Neural cell (in vitro differentiated cells): ENCODE measurements at regions not wholly inside any gene's neighbourhood (a gene's known extent, or its start where the extent isn't known, plus 50 kb on each side); places are given as distances from the start of the nearest gene placed in this dataset.

ENCODE experiments used
- H2AFZ ChIP-seq: fragments of 200-600, 300-800 bp; sonication (generic), shearing (Covaris generic); 2 replicates; pipeline ENCODE4 v1.6.0; 2014; ENCODE audit warnings: low read depth, mild to moderate bottlenecking, antibody characterized with exemption, low read length, moderate library complexity
- H3F3A ChIP-seq: fragments of 200-600 bp; shearing (Covaris generic); 2 replicates; pipeline ENCODE4 v1.6.1; 2016; ENCODE audit warnings: mild to moderate bottlenecking, moderate library complexity, mixed read lengths, antibody characterized with exemption, low read length; ENCODE audit not compliant: insufficient read depth, poor library complexity, severe bottlenecking
- H3K27ac ChIP-seq: fragments of 200-600, 300-800 bp; sonication (generic), shearing (Covaris generic); 2 replicates; pipeline ENCODE4 v1.5.1; 2014; ENCODE audit warnings: mild to moderate bottlenecking, low read length, moderate library complexity
- H3K27me3 ChIP-seq: fragments of 300-800, 200-600 bp; sonication (generic), shearing (Covaris generic); 2 replicates; pipeline ENCODE4 v1.6.0; 2014; ENCODE audit warnings: mild to moderate bottlenecking, low read depth, low read length, moderate library complexity; ENCODE audit not compliant: insufficient read depth
- H3K36me3 ChIP-seq: fragments of 300-800, 200-600 bp; sonication (generic), shearing (Covaris generic); 2 replicates; pipeline ENCODE4 v1.5.1; 2014; ENCODE audit warnings: mild to moderate bottlenecking, antibody characterized with exemption, low read length, moderate library complexity; ENCODE audit not compliant: insufficient read depth
- H3K4me2 ChIP-seq: fragments of 300-800, 200-600 bp; sonication (generic), shearing (Covaris generic); 2 replicates; pipeline ENCODE4 v1.6.0; 2014; ENCODE audit warnings: mild to moderate bottlenecking, low read length
- H3K4me3 ChIP-seq: fragments of 300-800, 200-600 bp; sonication (generic), shearing (Covaris generic); 2 replicates; pipeline ENCODE4 v1.5.1; 2014; ENCODE audit warnings: mild to moderate bottlenecking, low read length, moderate library complexity
- H3K79me2 ChIP-seq: fragments of 200-600 bp; shearing (Covaris generic); replicated peaks from 2 replicates; pipeline ENCODE4 v1.6.0; 2014; ENCODE audit warnings: mild to moderate bottlenecking, low read length, moderate library complexity; ENCODE audit not compliant: insufficient read depth
- H3K9ac ChIP-seq: fragments of 300-800, 200-600 bp; sonication (generic), shearing (Covaris generic); 2 replicates; pipeline ENCODE4 v1.6.1; 2016; ENCODE audit warnings: mild to moderate bottlenecking, low read length, mixed read lengths
- H3K9me2 ChIP-seq: fragments of 200-600 bp; shearing (Covaris generic); 2 replicates; pipeline ENCODE4 v1.6.1; 2016; ENCODE audit warnings: mild to moderate bottlenecking, low read length, mixed read lengths; ENCODE audit not compliant: insufficient read depth
- H3K9me3 ChIP-seq: fragments of 200-600, 300-800 bp; sonication (generic), shearing (Covaris generic); 2 replicates; pipeline ENCODE4 v1.6.1; 2016; ENCODE audit warnings: mild to moderate bottlenecking, mixed run types, low read length, moderate library complexity, mixed read lengths
- H4K20me1 ChIP-seq: fragments of 200-600 bp; shearing (Covaris generic); 2 replicates; pipeline ENCODE4 v1.6.1; 2016; ENCODE audit warnings: mild to moderate bottlenecking, mixed run types; ENCODE audit not compliant: insufficient read depth
- CTCF ChIP-seq: fragments of 450-650 bp; IDR thresholded peaks from 2 replicates; pipeline ENCODE4 v1.5.1; 2014; ENCODE audit warnings: antibody characterized with exemption, mild to moderate bottlenecking, moderate library complexity; ENCODE audit not compliant: poor library complexity, severe bottlenecking
- EP300 ChIP-seq: fragments of 450-650 bp; conservative IDR thresholded peaks from 2 replicates; pipeline ENCODE4 v1.6.1; 2014; ENCODE audit warnings: antibody characterized with exemption, mild to moderate bottlenecking, moderate library complexity; ENCODE audit not compliant: poor library complexity, severe bottlenecking
- EZH2 ChIP-seq: fragments of 200-600, 300-800 bp; shearing (Covaris generic), sonication (generic); IDR thresholded peaks from 2 replicates; pipeline ENCODE4 v1.6.1; 2014; ENCODE audit warnings: antibody characterized with exemption, low read length, borderline replicate concordance, mild to moderate bottlenecking; ENCODE audit not compliant: insufficient read depth, poor library complexity, severe bottlenecking
- MXI1 ChIP-seq: fragments of 450-650 bp; conservative IDR thresholded peaks from 2 replicates; pipeline ENCODE4 v1.6.1; 2014; ENCODE audit warnings: antibody characterized with exemption, mild to moderate bottlenecking; ENCODE audit not compliant: poor library complexity, severe bottlenecking
- POLR2AphosphoS5 ChIP-seq: IDR thresholded peaks from 2 replicates; pipeline ENCODE4 v1.6.1; 2012
- RAD21 ChIP-seq: fragments of 450-650 bp; conservative IDR thresholded peaks from 2 replicates; pipeline ENCODE4 v1.6.1; 2014; ENCODE audit warnings: antibody characterized with exemption, mild to moderate bottlenecking, moderate library complexity
- REST ChIP-seq: IDR thresholded peaks from 2 replicates; pipeline ENCODE4 v1.6.1; 2012; ENCODE audit warnings: borderline replicate concordance
- SMC3 ChIP-seq: fragments of 450-650 bp; conservative IDR thresholded peaks from 2 replicates; pipeline ENCODE4 v1.6.1; 2014; ENCODE audit warnings: antibody characterized with exemption, mild to moderate bottlenecking, moderate library complexity; ENCODE audit not compliant: poor library complexity
- TAF1 ChIP-seq: IDR thresholded peaks from 2 replicates; pipeline ENCODE4 v1.6.1; 2012; ENCODE audit warnings: low read depth

GRCh38 chr6:100965067-100965466 lies 83.9 kb upstream of the ASCC3 start:
- Histone ChIP-seq H4K20me1 (no peaks in the 10 kb centered on the region), H3K9me3 (no peaks in the 10 kb centered on the region), H3K27me3 (no peaks in the 10 kb centered on the region), H3K27ac (no peak overlapping the region), H2AFZ (no peak overlapping the region), H3K9me2 (no peaks in the 10 kb centered on the region), H3K9ac (no peak overlapping the region), H3F3A (no peaks in the 10 kb centered on the region), H3K4me2 (no peak overlapping the region), H3K36me3 (no peaks in the 10 kb centered on the region), H3K4me3 (no peak overlapping the region), H3K79me2 (no peaks in the 10 kb centered on the region)
- TF ChIP-seq TAF1, result no peak
- TF ChIP-seq POLR2AphosphoS5, result no peak
- TF ChIP-seq EZH2, result no peak
- TF ChIP-seq RAD21, result no peak
- TF ChIP-seq EP300, result no peak
- no peak for TF ChIP-seq MXI1
- no peak for TF ChIP-seq CTCF
- no peak for TF ChIP-seq REST
- no peak for TF ChIP-seq SMC3

- Histone ChIP-seq H3K4me3 (no peak overlapping the region), H3K9ac (no peak overlapping the region), H3K36me3 (no peaks in the 10 kb centered on the region), H3K79me2 (no peaks in the 10 kb centered on the region), H3K9me3 (no peaks in the 10 kb centered on the region), H3K27me3 (no peaks in the 10 kb centered on the region), H4K20me1 (no peaks in the 10 kb centered on the region), H3F3A (no peaks in the 10 kb centered on the region), H2AFZ (no peak overlapping the region), H3K4me2 (no peak overlapping the region), H3K27ac (no peak overlapping the region), H3K9me2 (no peaks in the 10 kb centered on the region)
- TF ChIP-seq EP300 (no peak), EZH2 (no peak), POLR2AphosphoS5 (no peak), REST (no peak), CTCF (no peak), TAF1 (no peak)
Observed at GRCh38 chr6:100968949-100969348, 87.8 kb upstream of the ASCC3 start.
